ENCODE measurements at regions not wholly inside any gene's neighbourhood (a gene's known extent, or its start where the extent isn't known, plus 50 kb on each side); places are given as distances from the start of the nearest gene placed in this dataset.

DNA sequence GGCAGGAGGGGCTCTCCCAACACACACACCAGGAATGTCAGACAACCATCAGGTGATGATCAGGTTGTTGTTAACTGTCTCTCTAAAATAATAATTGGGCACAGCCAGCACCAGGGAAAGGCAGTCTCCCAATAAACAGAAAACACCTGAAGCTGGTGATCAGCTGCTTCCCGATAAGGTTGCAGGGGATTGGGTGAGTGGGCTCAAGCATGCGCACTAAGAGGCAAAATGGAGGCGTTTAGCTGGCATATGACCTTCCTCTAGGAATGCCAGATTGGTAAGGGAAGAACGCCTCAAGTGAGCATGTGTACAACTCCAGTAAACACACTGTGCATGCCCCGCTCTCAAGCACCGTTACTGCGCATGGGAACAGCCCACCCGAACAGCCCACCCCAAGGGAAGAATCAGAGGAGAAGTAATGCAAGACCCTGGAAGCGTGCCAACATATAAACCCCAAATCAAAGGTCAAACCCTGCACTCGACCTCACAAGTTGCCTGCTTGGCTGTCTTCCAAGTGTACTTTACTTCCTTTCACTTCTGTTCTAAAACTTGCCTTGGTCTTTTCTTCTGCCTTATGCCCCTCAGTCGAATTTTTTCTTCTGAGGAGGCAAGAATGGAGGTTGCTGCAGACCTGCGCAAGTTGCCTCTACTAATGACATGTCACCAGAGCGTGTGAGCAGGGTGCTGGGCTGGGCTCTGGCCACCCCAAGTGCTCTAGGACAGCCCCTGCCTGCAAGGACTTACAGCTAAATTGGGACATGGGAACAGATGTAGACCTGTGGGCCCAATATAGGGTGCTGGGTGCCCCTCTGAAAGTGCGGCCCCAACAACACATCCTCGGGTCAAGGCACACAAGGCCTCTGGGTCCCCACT, 200.8 kb downstream of the RHOU start:
- no peak overlapping the region for H3K27ac ChIP-seq
- no peak for TF ChIP-seq CTCF (conservative IDR thresholded peaks at IDR 0.05)

DNA sequence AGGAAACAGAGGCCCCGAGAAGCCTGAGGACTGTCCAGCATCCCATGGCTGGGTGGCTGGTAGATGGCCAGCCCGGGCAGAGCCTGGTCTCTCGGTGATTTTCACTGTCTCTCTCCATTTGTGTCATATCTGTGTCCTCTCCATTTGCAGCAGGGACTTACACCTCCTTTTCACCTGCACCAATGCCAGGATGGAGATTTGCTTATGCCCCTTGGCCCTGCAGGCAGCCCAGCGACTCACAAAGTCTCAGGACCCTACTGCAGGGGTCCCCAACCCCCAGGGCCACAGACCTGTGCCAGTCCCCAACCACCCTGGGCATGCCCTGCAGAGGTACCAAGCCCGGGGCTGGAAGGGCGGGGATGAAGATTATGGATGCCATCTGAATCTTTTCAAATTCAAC, 201.6 kb downstream of the RHOU start:
- no peak overlapping the region for H3K27ac ChIP-seq
- TF ChIP-seq CTCF (conservative IDR thresholded peaks at IDR 0.05): no peak

- TF ChIP-seq CTCF (conservative IDR thresholded peaks at IDR 0.05): no peak
- H3K27ac ChIP-seq: no peak overlapping the region
Measured at GRCh38 chr1:228937351-228937750, 202.1 kb downstream of the RHOU start.

DNA sequence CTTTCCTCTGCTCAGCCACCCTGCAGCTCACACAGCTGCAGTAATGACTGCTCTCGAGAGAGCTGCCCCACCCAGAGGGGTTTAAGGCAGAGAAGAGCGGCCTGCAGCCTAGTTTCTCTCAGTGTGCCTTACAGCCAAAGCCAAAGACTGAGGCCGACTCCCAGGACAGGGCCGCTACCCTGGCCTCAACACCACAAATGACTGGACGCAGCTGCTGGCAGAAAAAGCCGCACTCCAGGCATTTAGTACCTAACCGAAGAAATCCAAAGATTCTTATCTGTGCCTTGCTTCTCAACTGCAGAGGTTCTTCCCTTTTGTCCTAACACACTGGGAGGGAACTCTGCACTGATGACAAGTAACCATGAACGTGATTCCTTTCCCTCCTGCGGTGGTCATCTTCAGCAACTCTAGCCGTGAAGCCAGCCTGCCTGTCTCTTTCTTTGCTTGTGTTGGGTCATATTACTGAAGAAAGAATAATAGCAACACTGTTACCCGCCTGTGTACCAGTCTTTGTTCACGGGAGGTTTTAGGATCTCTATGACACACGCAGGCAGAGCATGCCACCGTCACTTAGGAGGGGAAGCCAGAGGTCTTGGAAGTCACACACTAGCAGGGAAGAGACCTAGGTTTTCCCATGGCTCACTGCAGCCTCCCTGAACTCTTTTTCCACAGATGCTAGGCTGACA, 202.7 kb downstream of the RHOU start:
- no peak for TF ChIP-seq CTCF (conservative IDR thresholded peaks at IDR 0.05)
- no peak overlapping the region for H3K27ac ChIP-seq

GRCh38 chr1:228938537-228938901, 203.2 kb downstream of the RHOU start:
- no peak overlapping the region for H3K27ac ChIP-seq
- no peak for TF ChIP-seq CTCF (conservative IDR thresholded peaks at IDR 0.05)

GRCh38 chr1:228939001-228939691, 203.9 kb downstream of the RHOU start:
- no peak for TF ChIP-seq CTCF (conservative IDR thresholded peaks at IDR 0.05)
- no peak overlapping the region for H3K27ac ChIP-seq

- H3K27ac ChIP-seq: no peak overlapping the region
- TF ChIP-seq CTCF (conservative IDR thresholded peaks at IDR 0.05): no peak
Measured at GRCh38 chr1:228939881-228940392, 204.7 kb downstream of the RHOU start.
